H1 (cell line): ENCODE measurements at regions not wholly inside any gene's neighbourhood (a gene's known extent, or its start where the extent isn't known, plus 50 kb on each side); places are given as distances from the start of the nearest gene placed in this dataset.

ENCODE experiments used
- EZH2 ChIP-seq: fragments of 200-600 bp; sonication (generic); IDR thresholded peaks from 2 replicates; pipeline ENCODE4 v1.7.1; 2012; ENCODE audit warnings: low read depth, mild to moderate bottlenecking, moderate library complexity, low read length, inconsistent platforms; ENCODE audit not compliant: severe bottlenecking
- RFX5 ChIP-seq: IDR thresholded peaks from 2 replicates; pipeline ENCODE4 v1.6.1; 2011; ENCODE audit warnings: low read depth, low read length, improper control_type of control experiment, borderline replicate concordance
- SAP30 ChIP-seq: fragments of 300-600 bp; sonication (generic); IDR thresholded peaks from 2 replicates; pipeline ENCODE4 v1.7.1; 2012; ENCODE audit warnings: low read length, moderate library complexity, mild to moderate bottlenecking, inconsistent platforms; ENCODE audit not compliant: insufficient read depth, insufficient replicate concordance
- SIN3A ChIP-seq, 2 experiments: IDR thresholded peaks in 1 of 2; conservative IDR thresholded peaks in 1 of 2; 2 replicates each; pipeline ENCODE4 v1.6.1; 2011 to 2012; ENCODE audit warnings: low read length in 2 of 2, improper control_type of control experiment in 1 of 2, low read depth in 1 of 2, mild to moderate bottlenecking in 1 of 2
- SUZ12 ChIP-seq: fragments of 200-600 bp; sonication (generic); IDR thresholded peaks from 2 replicates; pipeline ENCODE4 v1.6.1; 2012; ENCODE audit warnings: mild to moderate bottlenecking, inconsistent platforms, low read length, moderate library complexity, mixed read lengths
- YY1 ChIP-seq: IDR thresholded peaks from 2 replicates; pipeline ENCODE4 v1.6.1; 2011; ENCODE audit warnings: low read depth, mild to moderate bottlenecking, low read length
- TF ChIP-seq, protein P1 (sequence below), 3 experiments: IDR thresholded peaks; 1 replicate in 2 of 3; 2 replicates in 1 of 3; pipeline versions ENCODE4 v1.5.1 to v1.6.1; 2011; ENCODE audit warnings: low read length in 3 of 3, mild to moderate bottlenecking in 3 of 3, inconsistent platforms in 2 of 3, low read depth in 1 of 3, moderate library complexity in 1 of 3; ENCODE audit not compliant: insufficient read depth in 1 of 3; ENCODE audit errors: control extremely low read depth in 1 of 3
- TF ChIP-seq, protein P2 (sequence below): IDR thresholded peaks from 2 replicates; pipeline ENCODE4 v1.6.1; 2011; ENCODE audit warnings: low read length, improper control_type of control experiment
- TF ChIP-seq, protein P3 (sequence below): IDR thresholded peaks from 2 replicates; pipeline ENCODE4 v1.6.1; 2012; ENCODE audit warnings: inconsistent platforms

DNA sequence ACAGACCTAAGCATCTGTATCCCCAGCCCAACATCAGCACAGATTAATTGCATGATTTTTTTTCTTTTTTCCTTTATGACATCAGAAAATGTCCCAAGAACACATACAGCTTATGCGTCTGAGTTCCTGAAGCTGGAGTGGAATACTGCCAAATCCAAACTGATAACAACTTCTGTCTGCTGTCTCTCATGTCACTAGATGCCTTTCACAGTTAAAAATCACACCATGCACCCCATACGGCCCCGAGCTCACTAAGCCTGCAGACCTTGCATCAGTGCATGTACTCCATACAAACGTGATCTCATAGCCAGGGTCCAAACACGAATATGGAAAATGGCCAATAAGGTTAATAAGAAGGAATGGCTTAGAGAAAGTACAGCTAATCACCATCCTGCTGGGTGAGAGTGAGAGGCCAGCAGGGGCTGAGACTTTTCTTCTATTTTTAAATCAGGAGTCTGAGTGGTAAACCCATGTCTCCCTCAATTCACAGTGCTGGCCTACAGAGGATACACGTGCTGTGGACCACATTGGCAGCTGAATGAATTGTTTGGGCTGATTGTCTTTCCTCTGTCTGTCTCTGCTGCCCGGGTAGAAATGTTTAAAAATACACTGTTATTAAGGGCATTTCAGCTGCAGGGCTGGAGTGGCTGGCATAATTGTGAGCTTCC, 350.6 kb upstream of the RAG2 start:
- TF ChIP-seq SAP30, result no peak
- TF ChIP-seq, protein P1, sequence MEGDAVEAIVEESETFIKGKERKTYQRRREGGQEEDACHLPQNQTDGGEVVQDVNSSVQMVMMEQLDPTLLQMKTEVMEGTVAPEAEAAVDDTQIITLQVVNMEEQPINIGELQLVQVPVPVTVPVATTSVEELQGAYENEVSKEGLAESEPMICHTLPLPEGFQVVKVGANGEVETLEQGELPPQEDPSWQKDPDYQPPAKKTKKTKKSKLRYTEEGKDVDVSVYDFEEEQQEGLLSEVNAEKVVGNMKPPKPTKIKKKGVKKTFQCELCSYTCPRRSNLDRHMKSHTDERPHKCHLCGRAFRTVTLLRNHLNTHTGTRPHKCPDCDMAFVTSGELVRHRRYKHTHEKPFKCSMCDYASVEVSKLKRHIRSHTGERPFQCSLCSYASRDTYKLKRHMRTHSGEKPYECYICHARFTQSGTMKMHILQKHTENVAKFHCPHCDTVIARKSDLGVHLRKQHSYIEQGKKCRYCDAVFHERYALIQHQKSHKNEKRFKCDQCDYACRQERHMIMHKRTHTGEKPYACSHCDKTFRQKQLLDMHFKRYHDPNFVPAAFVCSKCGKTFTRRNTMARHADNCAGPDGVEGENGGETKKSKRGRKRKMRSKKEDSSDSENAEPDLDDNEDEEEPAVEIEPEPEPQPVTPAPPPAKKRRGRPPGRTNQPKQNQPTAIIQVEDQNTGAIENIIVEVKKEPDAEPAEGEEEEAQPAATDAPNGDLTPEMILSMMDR (IDR thresholded peaks at IDR 0.05; ENCODE audit: control extremely low read depth in 1 of 3, insufficient read depth in 1 of 3, low read depth in 1 of 3, low read length in 3 of 3), result no peak
- TF ChIP-seq, protein P2, sequence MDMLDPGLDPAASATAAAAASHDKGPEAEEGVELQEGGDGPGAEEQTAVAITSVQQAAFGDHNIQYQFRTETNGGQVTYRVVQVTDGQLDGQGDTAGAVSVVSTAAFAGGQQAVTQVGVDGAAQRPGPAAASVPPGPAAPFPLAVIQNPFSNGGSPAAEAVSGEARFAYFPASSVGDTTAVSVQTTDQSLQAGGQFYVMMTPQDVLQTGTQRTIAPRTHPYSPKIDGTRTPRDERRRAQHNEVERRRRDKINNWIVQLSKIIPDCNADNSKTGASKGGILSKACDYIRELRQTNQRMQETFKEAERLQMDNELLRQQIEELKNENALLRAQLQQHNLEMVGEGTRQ, result no peak
- no peak for TF ChIP-seq EZH2
- no peak for TF ChIP-seq YY1
- TF ChIP-seq RFX5, result no peak
- TF ChIP-seq, protein P3, sequence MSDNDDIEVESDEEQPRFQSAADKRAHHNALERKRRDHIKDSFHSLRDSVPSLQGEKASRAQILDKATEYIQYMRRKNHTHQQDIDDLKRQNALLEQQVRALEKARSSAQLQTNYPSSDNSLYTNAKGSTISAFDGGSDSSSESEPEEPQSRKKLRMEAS, result no peak
- TF ChIP-seq SIN3A (conservative IDR thresholded peaks at IDR 0.05 in 1 of 2, IDR thresholded peaks at IDR 0.05 in 1 of 2; ENCODE audit: low read depth in 1 of 2, low read length in 2 of 2), result no peak
- TF ChIP-seq SUZ12, result no peak
